ENCODE measurements at regions not wholly inside any gene's neighbourhood (a gene's known extent, or its start where the extent isn't known, plus 50 kb on each side); places are given as distances from the start of the nearest gene placed in this dataset.

- DNase-seq (ENCODE audit: low spot score), result peak; percentile 23
These were observed 56.9 kb upstream of the ACVR1C start for GRCh38 chr2:157685572-157685971.

- peak; percentile 78 for DNase-seq (ENCODE audit: low spot score)
These were observed 56.3 kb upstream of the ACVR1C start for GRCh38 chr2:157684940-157685466.
